Right lobe of liver (tissue), 6 donors: ENCODE measurements at regions not wholly inside any gene's neighbourhood (a gene's known extent, or its start where the extent isn't known, plus 50 kb on each side); places are given as distances from the start of the nearest gene placed in this dataset.
A peak's percentile ranks its signal among the peaks of the same experiment; 100 is the strongest.

Experiments
- ATAC-seq, 4 donors: fragments of 200-7000 bp; cut with Tn5 transposase; one replicate each; pipeline ENCODE4 v1.9.1; 2020; ENCODE audit warnings: mild to moderate bottlenecking in 4 of 4, moderate library complexity in 4 of 4
- DNase-seq, 3 donors: peaks; one replicate each; pipeline ENCODE4 v3.0.0-alpha.2; 2020
- H3K27ac ChIP-seq, 3 donors: fragments of 200-600 bp; one replicate each; pipeline ENCODE4 v1.8.0; 2022
- H3K27me3 ChIP-seq, 2 donors: fragments of 200-600 bp; one replicate each; pipeline ENCODE4 v1.8.0; 2022
- H3K36me3 ChIP-seq, 4 donors: fragments of 200-600 bp; sonication (generic) in 1 of 4; one replicate each; pipeline versions ENCODE4 v1.5.1 to v1.8.0; 2017 to 2022; ENCODE audit warnings: control low read depth in 1 of 4
- H3K4me1 ChIP-seq, 4 donors: fragments of 200-600 bp; sonication (generic) in 1 of 4; one replicate each; pipeline versions ENCODE4 v1.5.1 to v1.8.0; 2017 to 2022; ENCODE audit warnings: control low read depth in 1 of 4
- H3K4me3 ChIP-seq, 3 donors: fragments of 200-600 bp; one replicate each; pipeline ENCODE4 v1.8.0; 2022
- H3K9me3 ChIP-seq, 4 donors: fragments of 200-600 bp; sonication (generic) in 1 of 4; one replicate each; pipeline versions ENCODE4 v1.5.1 to v1.8.0; 2017 to 2022; ENCODE audit warnings: control low read depth in 1 of 4
- CTCF ChIP-seq, 4 donors: fragments of 200-600 bp in 3 of 4; fragments of 450-650 bp in 1 of 4; IDR thresholded peaks; one replicate each; pipeline versions ENCODE4 v1.5.1 to v1.8.0; 2016 to 2022; ENCODE audit warnings: antibody characterized with exemption in 4 of 4, mild to moderate bottlenecking in 2 of 4
- POLR2A ChIP-seq: fragments of 450-650 bp; IDR thresholded peaks from one replicate; pipeline ENCODE4 v1.6.1; 2017; ENCODE audit warnings: antibody characterized with exemption, mild to moderate bottlenecking
- WGBS: methylation state at CpG from one replicate; pipeline ENCODE4 v1.1.6; 2018; ENCODE audit warnings: low coverage, low lambda C conversion rate; ENCODE audit not compliant: insufficient coverage; ENCODE audit errors: missing lambda C conversion rate; 5-methylcytosine and 5-hydroxymethylcytosine counted together
- intact Hi-C, 2 donors: fragments of 100-400 bp; cut with DNase I; formaldehyde crosslinking; loops; one replicate each; pipeline versions ENCODE4 v1.11.2 to v1.14.1; 2022
- donor health status: DM: no; HTN: yes; CAD: no.
- donor health status: DM: no; HTN: no; CAD: no.
- donor health status: DM: no; HTN: no; CAD: no.
- donor health status: DM: no; HTN: yes; CAD: no.
- donor health status: DM: no; HTN: yes; CAD: no.

- no peak for DNase-seq
- ATAC-seq = peak; percentile 25 to 61 (median 36)
- TF ChIP-seq POLR2A = no peak
- no peak for TF ChIP-seq CTCF (IDR thresholded peaks at IDR 0.05)
- Histone ChIP-seq H3K27me3 (no peaks in the 10 kb centered on the region), H3K9me3 (no peaks in the 10 kb centered on the region), H3K27ac (no peak overlapping the region), H3K4me1 (no peaks in the 10 kb centered on the region), H3K36me3 (no peaks in the 10 kb centered on the region), H3K4me3 (no peak overlapping the region)
- intact Hi-C loops = no loop called here
- WGBS = 23% methylated on average over 3 of the region's 3 CpGs
Measured at GRCh38 chr2:45134726-45135125, 125.5 kb upstream of the SIX2 start.

- Histone ChIP-seq H3K27me3 (no peaks in the 10 kb centered on the region), H3K4me3 (no peak overlapping the region), H3K4me1 (no peaks in the 10 kb centered on the region), H3K36me3 (no peaks in the 10 kb centered on the region), H3K9me3 (no peaks in the 10 kb centered on the region), H3K27ac (no peak overlapping the region)
- ATAC-seq (no peak), DNase-seq (no peak)
- intact Hi-C loops = no loop called here
- no peak for TF ChIP-seq POLR2A
- TF ChIP-seq CTCF (IDR thresholded peaks at IDR 0.05) = no peak
- 0% methylated on average over 1 of the region's 1 CpG for WGBS
Measured at GRCh38 chr2:45134014-45134413, 124.8 kb upstream of the SIX2 start.

- Histone ChIP-seq H3K4me1 (no peaks in the 10 kb centered on the region), H3K27ac (no peak overlapping the region), H3K4me3 (no peak overlapping the region), H3K27me3 (no peaks in the 10 kb centered on the region), H3K9me3 (no peaks in the 10 kb centered on the region), H3K36me3 (no peaks in the 10 kb centered on the region)
- no peak for ATAC-seq
- TF ChIP-seq CTCF (IDR thresholded peaks at IDR 0.05) (no peak), POLR2A (no peak)
- intact Hi-C loops = no loop called here
- DNase-seq = no peak
- 66% methylated on average over 4 of the region's 4 CpGs for WGBS
Measured at GRCh38 chr2:45132551-45132950, 123.3 kb upstream of the SIX2 start.

DNA sequence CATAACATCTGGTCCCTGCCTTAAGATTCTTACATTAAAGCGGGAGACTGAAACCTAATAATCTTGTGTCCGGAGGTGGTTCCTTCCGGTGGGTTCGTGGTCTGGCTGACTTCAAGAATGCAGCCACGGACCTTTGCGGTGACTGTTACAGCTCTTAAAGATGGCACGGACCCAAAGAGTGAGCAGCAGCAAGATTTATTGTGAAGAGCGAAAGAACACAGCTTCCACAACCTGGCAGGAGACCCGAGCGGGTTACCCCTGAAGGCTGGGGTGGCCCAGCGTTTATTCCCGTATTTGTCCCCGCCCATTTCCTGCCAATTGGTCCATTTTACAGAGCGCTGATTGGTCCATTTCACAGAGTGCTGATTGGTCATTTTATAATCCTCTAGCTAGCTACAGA, 122.3 kb upstream of the SIX2 start:
- no peak overlapping the region for H3K27ac ChIP-seq
- WGBS = 44% methylated on average over 12 of the region's 14 CpGs
- H3K4me1 ChIP-seq = no peaks in the 10 kb centered on the region
- no peaks in the 10 kb centered on the region for H3K27me3 ChIP-seq
- no peak for ATAC-seq
- intact Hi-C loops = no loop called here
- no peaks in the 10 kb centered on the region for H3K36me3 ChIP-seq
- H3K4me3 ChIP-seq = no peak overlapping the region
- H3K9me3 ChIP-seq = no peaks in the 10 kb centered on the region
- TF ChIP-seq CTCF (IDR thresholded peaks at IDR 0.05) (no peak), POLR2A (no peak)
- no peak for DNase-seq

DNA sequence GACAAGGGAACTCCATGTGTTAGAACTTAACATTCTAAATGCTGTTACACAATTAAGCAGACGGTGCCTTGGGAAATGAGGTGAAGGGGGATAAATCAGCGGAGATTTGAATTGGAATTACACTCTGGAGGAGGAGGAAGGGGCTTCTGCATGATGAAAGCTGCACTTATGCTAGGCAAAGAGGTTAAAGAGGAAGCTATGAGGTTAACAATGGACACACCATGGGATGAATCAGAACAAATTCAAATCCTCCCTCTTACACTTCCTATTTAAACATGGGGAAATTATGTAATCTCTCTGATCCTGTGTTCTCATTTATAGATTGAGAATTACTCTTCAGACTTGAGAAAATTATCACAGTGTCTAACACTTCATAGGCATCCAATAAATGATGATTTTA, 121.5 kb upstream of the SIX2 start:
- H3K36me3 ChIP-seq = no peaks in the 10 kb centered on the region
- intact Hi-C loops = no loop called here
- ATAC-seq = peak in 3 of 4 donors; percentile 37 to 53 (median 41)

More for the DNA sequence above, 121.5 kb upstream of the SIX2 start:
- no peak for DNase-seq
- H3K27ac ChIP-seq = no peak overlapping the region
- no peak overlapping the region for H3K4me3 ChIP-seq
- no peaks in the 10 kb centered on the region for H3K4me1 ChIP-seq
- TF ChIP-seq CTCF (IDR thresholded peaks at IDR 0.05) (no peak), POLR2A (no peak)
- 68% methylated on average over 2 of the region's 2 CpGs for WGBS
- H3K27me3 ChIP-seq = no peaks in the 10 kb centered on the region
- no peaks in the 10 kb centered on the region for H3K9me3 ChIP-seq
